ENCODE measurements at regions not wholly inside any gene's neighbourhood (a gene's known extent, or its start where the extent isn't known, plus 50 kb on each side); places are given as distances from the start of the nearest gene placed in this dataset.

DNA sequence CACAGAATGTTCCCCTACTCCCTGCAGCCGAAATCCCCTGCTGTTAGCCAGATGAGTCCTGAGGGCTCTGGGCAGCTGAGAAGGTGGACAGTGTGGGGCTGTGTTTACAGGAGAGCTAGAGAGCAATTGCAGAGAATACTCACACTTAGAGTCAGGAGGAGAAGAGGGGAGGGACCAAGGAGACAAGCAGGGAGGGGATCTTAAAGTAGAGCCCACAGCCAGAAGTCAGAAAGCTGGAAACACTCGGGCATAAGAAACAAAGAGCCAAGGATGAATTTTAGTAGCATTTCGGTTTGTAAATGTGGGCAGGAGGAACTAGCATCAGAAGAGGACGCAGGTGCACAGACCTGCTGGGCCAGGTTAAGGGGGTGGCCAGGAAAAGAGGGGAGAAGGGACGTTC is 1435.9 kb downstream of the BRD1 start (continued):
- TF ChIP-seq SALL2 (tag by site-specific recombination; IDR thresholded peaks at IDR 0.05; ENCODE audit: borderline replicate concordance) (no peak), ZNF777 (tag by site-specific recombination; IDR thresholded peaks at IDR 0.05; ENCODE audit: borderline replicate concordance) (no peak), ZNF350 (tag by site-specific recombination; IDR thresholded peaks at IDR 0.05) (no peak), ZBTB11 (tag by site-specific recombination; conservative IDR thresholded peaks at IDR 0.05; ENCODE audit: low read depth) (no peak), ZNF843 (tag by site-specific recombination; IDR thresholded peaks at IDR 0.05) (no peak), PRDM2 (tag by site-specific recombination; IDR thresholded peaks at IDR 0.05; ENCODE audit: borderline replicate concordance) (no peak), ZNF423 (tag by site-specific recombination; IDR thresholded peaks at IDR 0.05) (no peak)

DNA sequence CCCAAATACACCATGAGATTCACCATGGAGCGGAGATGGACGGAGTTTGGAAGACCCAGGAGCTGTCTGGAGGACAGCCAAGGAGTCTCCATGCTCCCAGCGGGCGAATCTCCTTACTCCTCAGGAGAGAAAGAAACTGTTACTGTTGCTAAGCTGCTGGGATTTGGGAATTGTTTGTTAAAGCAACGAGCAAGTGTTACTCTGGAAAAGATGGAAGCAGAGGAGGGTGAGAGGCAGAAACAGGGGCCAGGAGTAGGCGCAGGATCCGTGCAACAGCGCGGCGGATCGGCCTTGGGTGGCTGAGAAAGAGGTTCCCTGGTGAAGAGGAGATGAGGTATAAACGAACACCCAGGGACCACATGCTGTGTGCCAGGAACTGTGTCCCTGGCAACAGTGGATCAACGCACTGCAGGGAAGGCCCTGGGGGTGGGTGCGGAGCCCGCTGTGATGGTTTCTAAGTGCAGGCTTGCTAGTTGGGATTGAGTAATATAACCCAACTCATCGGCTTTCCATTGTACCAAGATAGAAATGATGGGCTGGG is 1436.4 kb downstream of the BRD1 start:
- no peaks in the 10 kb centered on the region for H3K9me3 ChIP-seq (ENCODE audit: control insufficient read depth, insufficient read depth, low read depth, low read length)
- no peak overlapping the region for H3K4me3 ChIP-seq (ENCODE audit: low read depth, low read length)
- H3K4me1 ChIP-seq (ENCODE audit: control insufficient read depth, insufficient read depth, low read length): no peaks in the 10 kb centered on the region
- ChIA-PET CTCF (no interaction called here), POLR2A (no interaction called here)
- no peak for TF ChIP-seq ZNF404 (tag by site-specific recombination; IDR thresholded peaks at IDR 0.05)
- TF ChIP-seq ZNF510 (tag by site-specific recombination; IDR thresholded peaks at IDR 0.05; ENCODE audit: insufficient replicate concordance): no peak
- TF ChIP-seq ZIC2 (tag by site-specific recombination; IDR thresholded peaks at IDR 0.05): peak; percentile 93
- TF ChIP-seq, protein P1, sequence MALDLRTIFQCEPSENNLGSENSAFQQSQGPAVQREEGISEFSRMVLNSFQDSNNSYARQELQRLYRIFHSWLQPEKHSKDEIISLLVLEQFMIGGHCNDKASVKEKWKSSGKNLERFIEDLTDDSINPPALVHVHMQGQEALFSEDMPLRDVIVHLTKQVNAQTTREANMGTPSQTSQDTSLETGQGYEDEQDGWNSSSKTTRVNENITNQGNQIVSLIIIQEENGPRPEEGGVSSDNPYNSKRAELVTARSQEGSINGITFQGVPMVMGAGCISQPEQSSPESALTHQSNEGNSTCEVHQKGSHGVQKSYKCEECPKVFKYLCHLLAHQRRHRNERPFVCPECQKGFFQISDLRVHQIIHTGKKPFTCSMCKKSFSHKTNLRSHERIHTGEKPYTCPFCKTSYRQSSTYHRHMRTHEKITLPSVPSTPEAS (tag by site-specific recombination; IDR thresholded peaks at IDR 0.05): no peak
- TF ChIP-seq ZBTB8A (tag by site-specific recombination; IDR thresholded peaks at IDR 0.05): no peak
- TF ChIP-seq OSR2 (tag by site-specific recombination; IDR thresholded peaks at IDR 0.05): no peak
- no peak for TF ChIP-seq YY1 (tag by site-specific recombination; IDR thresholded peaks at IDR 0.05)
- H3K27ac ChIP-seq (ENCODE audit: extremely low read depth, low read depth, low read length): no peak overlapping the region
- H3K36me3 ChIP-seq (ENCODE audit: control insufficient read depth in 2 of 2, insufficient read depth in 1 of 2, low read length in 2 of 2): no peaks in the 10 kb centered on the region
